ACHN (cell line): ENCODE measurements at regions not wholly inside any gene's neighbourhood (a gene's known extent, or its start where the extent isn't known, plus 50 kb on each side); places are given as distances from the start of the nearest gene placed in this dataset.

ENCODE experiments used
- DNase-seq: peaks from one replicate; pipeline ENCODE4 v3.0.0-alpha.2; 2015
- in situ Hi-C: cut with HindIII; loops from 2 replicates; pipeline ENCODE4 v1.10.0; 2017; ENCODE audit warnings: low sequenced_read_pairs, low pct_ligation_motif_present, low pct_unique_long_range_greater_than_20kb

- DNase-seq = no peak
- in situ Hi-C loops = no loop called here
Observed at GRCh38 chr21:16307256-16307655, 577.5 kb downstream of the USP25 start.

GRCh38 chr21:16308269-16308668 is 578.5 kb downstream of the USP25 start:
- no peak for DNase-seq
- in situ Hi-C loops = no loop called here

- in situ Hi-C loops = no loop called here
- no peak for DNase-seq
Observed at GRCh38 chr21:16309250-16309971, 579.6 kb downstream of the USP25 start.

GRCh38 chr21:16310176-16310575 is 580.4 kb downstream of the USP25 start:
- in situ Hi-C loops = no loop called here
- DNase-seq = no peak

- no peak for DNase-seq
- in situ Hi-C loops = no loop called here
Observed at GRCh38 chr21:16311229-16311628, 581.4 kb downstream of the USP25 start.

GRCh38 chr21:16312321-16312720 is 582.5 kb downstream of the USP25 start:
- in situ Hi-C loops = no loop called here
- no peak for DNase-seq

- in situ Hi-C loops = no loop called here
- DNase-seq = no peak
Observed at GRCh38 chr21:16315223-16315622, 585.4 kb downstream of the USP25 start.

- no peak for DNase-seq
- in situ Hi-C loops = no loop called here
Observed at GRCh38 chr21:16318651-16319300, 589.0 kb downstream of the USP25 start.

- in situ Hi-C loops = no loop called here
- no peak for DNase-seq
Observed at GRCh38 chr21:16320110-16320509, 590.3 kb downstream of the USP25 start.

GRCh38 chr21:16322454-16322853 is 592.7 kb downstream of the USP25 start:
- DNase-seq = no peak
- in situ Hi-C loops = no loop called here

- in situ Hi-C loops = no loop called here
Observed at GRCh38 chr21:16323596-16323995, 593.8 kb downstream of the USP25 start.

GRCh38 chr21:16324630-16325029 is 594.8 kb downstream of the USP25 start:
- DNase-seq = no peak
- in situ Hi-C loops = no loop called here

More at GRCh38 chr21:16323596-16323995, 593.8 kb downstream of the USP25 start:
- peak; percentile 67 for DNase-seq

- peak; percentile 72 for DNase-seq
- in situ Hi-C loops = no loop called here
Observed at GRCh38 chr21:16330082-16330907, 600.5 kb downstream of the USP25 start.

GRCh38 chr21:16330908-16331268 is 601.1 kb downstream of the USP25 start:
- in situ Hi-C loops = no loop called here
- no peak for DNase-seq

GRCh38 chr21:16337266-16337665 is 607.5 kb downstream of the USP25 start:
- in situ Hi-C loops = no loop called here
- DNase-seq = no peak

GRCh38 chr21:16342932-16343331 is 613.1 kb downstream of the USP25 start:
- no peak for DNase-seq
- in situ Hi-C loops = no loop called here

GRCh38 chr21:16343776-16344175 is 614.0 kb downstream of the USP25 start:
- in situ Hi-C loops = no loop called here
- no peak for DNase-seq

- no peak for DNase-seq
- in situ Hi-C loops = no loop called here
Observed at GRCh38 chr21:16345757-16346156, 616.0 kb downstream of the USP25 start.

GRCh38 chr21:16347223-16347622 is 617.4 kb downstream of the USP25 start:
- in situ Hi-C loops = no loop called here
- no peak for DNase-seq
